ENCODE measurements at regions not wholly inside any gene's neighbourhood (a gene's known extent, or its start where the extent isn't known, plus 50 kb on each side); places are given as distances from the start of the nearest gene placed in this dataset.

DNA sequence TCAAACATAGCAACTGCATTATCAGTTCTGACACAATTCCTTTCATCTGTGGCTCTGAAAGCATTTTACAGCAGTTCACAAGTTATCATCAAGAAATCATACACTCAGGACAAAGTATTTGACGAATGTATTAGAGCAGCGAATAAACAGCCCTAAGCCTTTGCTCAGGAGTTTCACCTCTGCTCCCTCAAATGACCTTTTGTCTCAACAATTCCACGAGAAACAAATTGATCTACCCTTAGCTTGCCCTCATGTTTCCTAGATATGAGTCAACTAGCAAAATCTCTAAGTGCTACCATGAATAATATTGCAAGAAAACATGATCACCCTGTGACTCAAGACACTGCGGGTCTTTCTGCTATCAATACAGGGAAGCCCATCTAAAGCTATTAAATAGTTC is 396.1 kb downstream of the EFNB2 start:
- H3K4me1 ChIP-seq: no peaks in the 10 kb centered on the region
- no peak overlapping the region for H3K27ac ChIP-seq
- DNase-seq (ENCODE audit: low spot score in 2 of 2): no peak
- intact Hi-C loops (cut with DNase I; ENCODE audit: low total_unique reads): no loop called here
- TF ChIP-seq POLR2AphosphoS5 (IDR thresholded peaks at IDR 0.05): no peak
- TF ChIP-seq POLR2A (IDR thresholded peaks at IDR 0.05): no peak
- TF ChIP-seq, protein P1, sequence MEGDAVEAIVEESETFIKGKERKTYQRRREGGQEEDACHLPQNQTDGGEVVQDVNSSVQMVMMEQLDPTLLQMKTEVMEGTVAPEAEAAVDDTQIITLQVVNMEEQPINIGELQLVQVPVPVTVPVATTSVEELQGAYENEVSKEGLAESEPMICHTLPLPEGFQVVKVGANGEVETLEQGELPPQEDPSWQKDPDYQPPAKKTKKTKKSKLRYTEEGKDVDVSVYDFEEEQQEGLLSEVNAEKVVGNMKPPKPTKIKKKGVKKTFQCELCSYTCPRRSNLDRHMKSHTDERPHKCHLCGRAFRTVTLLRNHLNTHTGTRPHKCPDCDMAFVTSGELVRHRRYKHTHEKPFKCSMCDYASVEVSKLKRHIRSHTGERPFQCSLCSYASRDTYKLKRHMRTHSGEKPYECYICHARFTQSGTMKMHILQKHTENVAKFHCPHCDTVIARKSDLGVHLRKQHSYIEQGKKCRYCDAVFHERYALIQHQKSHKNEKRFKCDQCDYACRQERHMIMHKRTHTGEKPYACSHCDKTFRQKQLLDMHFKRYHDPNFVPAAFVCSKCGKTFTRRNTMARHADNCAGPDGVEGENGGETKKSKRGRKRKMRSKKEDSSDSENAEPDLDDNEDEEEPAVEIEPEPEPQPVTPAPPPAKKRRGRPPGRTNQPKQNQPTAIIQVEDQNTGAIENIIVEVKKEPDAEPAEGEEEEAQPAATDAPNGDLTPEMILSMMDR (IDR thresholded peaks at IDR 0.05): no peak
- H3K27me3 ChIP-seq: no peaks in the 10 kb centered on the region
- no peak overlapping the region for H3K4me3 ChIP-seq
- no peaks in the 10 kb centered on the region for H3K36me3 ChIP-seq
- no peaks in the 10 kb centered on the region for H3K9me3 ChIP-seq

GRCh38 chr13:106138620-106139019 is 396.8 kb downstream of the EFNB2 start:
- no peak for TF ChIP-seq POLR2AphosphoS5 (IDR thresholded peaks at IDR 0.05)
- no peak for DNase-seq (ENCODE audit: low spot score in 2 of 2)
- intact Hi-C loops (cut with DNase I; ENCODE audit: low total_unique reads): no loop called here
- no peaks in the 10 kb centered on the region for H3K27me3 ChIP-seq
- no peak overlapping the region for H3K4me3 ChIP-seq
- H3K36me3 ChIP-seq: no peaks in the 10 kb centered on the region
- H3K27ac ChIP-seq: no peak overlapping the region
- H3K4me1 ChIP-seq: no peaks in the 10 kb centered on the region
- H3K9me3 ChIP-seq: no peaks in the 10 kb centered on the region

- TF ChIP-seq, protein P1 (IDR thresholded peaks at IDR 0.05): no peak
- no peak for TF ChIP-seq POLR2AphosphoS5 (IDR thresholded peaks at IDR 0.05)
- no peak for TF ChIP-seq POLR2A (IDR thresholded peaks at IDR 0.05)
- intact Hi-C loops (cut with DNase I; ENCODE audit: low total_unique reads): no loop called here
- no peaks in the 10 kb centered on the region for H3K36me3 ChIP-seq
These were observed 402.4 kb downstream of the EFNB2 start for GRCh38 chr13:106133025-106133424.

GRCh38 chr13:106132216-106132615 is 403.2 kb downstream of the EFNB2 start:
- TF ChIP-seq, protein P1 (IDR thresholded peaks at IDR 0.05): no peak
- TF ChIP-seq POLR2AphosphoS5 (IDR thresholded peaks at IDR 0.05) (no peak), POLR2A (IDR thresholded peaks at IDR 0.05) (no peak)
- H3K9me3 ChIP-seq: no peaks in the 10 kb centered on the region
- DNase-seq (ENCODE audit: low spot score in 2 of 2): no peak
- H3K36me3 ChIP-seq: no peaks in the 10 kb centered on the region
- H3K27ac ChIP-seq: no peak overlapping the region
- no peaks in the 10 kb centered on the region for H3K27me3 ChIP-seq
- intact Hi-C loops (cut with DNase I; ENCODE audit: low total_unique reads): no loop called here
- H3K4me3 ChIP-seq: no peak overlapping the region
- H3K4me1 ChIP-seq: no peaks in the 10 kb centered on the region

More at GRCh38 chr13:106133025-106133424, 402.4 kb downstream of the EFNB2 start:
- Histone ChIP-seq H3K9me3 (no peaks in the 10 kb centered on the region), H3K27ac (no peak overlapping the region), H3K4me1 (no peaks in the 10 kb centered on the region), H3K27me3 (no peaks in the 10 kb centered on the region), H3K4me3 (no peak overlapping the region)
- DNase-seq (ENCODE audit: low spot score in 2 of 2): no peak

- no peaks in the 10 kb centered on the region for H3K9me3 ChIP-seq
- intact Hi-C loops (cut with DNase I; ENCODE audit: low total_unique reads): no loop called here
- no peaks in the 10 kb centered on the region for H3K36me3 ChIP-seq
- no peak overlapping the region for H3K27ac ChIP-seq
- H3K4me3 ChIP-seq: no peak overlapping the region
- no peak for TF ChIP-seq POLR2A (IDR thresholded peaks at IDR 0.05)
- TF ChIP-seq, protein P1 (IDR thresholded peaks at IDR 0.05): no peak
- TF ChIP-seq POLR2AphosphoS5 (IDR thresholded peaks at IDR 0.05): no peak
- H3K4me1 ChIP-seq: no peaks in the 10 kb centered on the region
- no peaks in the 10 kb centered on the region for H3K27me3 ChIP-seq
- DNase-seq (ENCODE audit: low spot score in 2 of 2): no peak
These were observed 405.5 kb downstream of the EFNB2 start for GRCh38 chr13:106129993-106130392.

- Histone ChIP-seq H3K4me1 (no peaks in the 10 kb centered on the region), H3K27me3 (no peaks in the 10 kb centered on the region), H3K4me3 (no peak overlapping the region), H3K36me3 (no peaks in the 10 kb centered on the region), H3K27ac (no peak overlapping the region), H3K9me3 (no peaks in the 10 kb centered on the region)
- intact Hi-C loops (cut with DNase I; ENCODE audit: low total_unique reads): no loop called here
- no peak for DNase-seq (ENCODE audit: low spot score in 2 of 2)
- TF ChIP-seq POLR2A (IDR thresholded peaks at IDR 0.05) (no peak), POLR2AphosphoS5 (IDR thresholded peaks at IDR 0.05) (no peak)
- TF ChIP-seq, protein P1 (IDR thresholded peaks at IDR 0.05): no peak
These were observed 406.2 kb downstream of the EFNB2 start for GRCh38 chr13:106129273-106129672.

Data from breast epithelium (tissue), 4 donors.